ENCODE measurements at regions not wholly inside any gene's neighbourhood (a gene's known extent, or its start where the extent isn't known, plus 50 kb on each side); places are given as distances from the start of the nearest gene placed in this dataset.
A peak's percentile ranks its signal among the peaks of the same experiment; 100 is the strongest.
"Not testable (repeated sequence)": the region's sequence is repeated elsewhere in the genome, so short reads cannot be mapped to it uniquely, and the experiment has no call there.

GRCh38 chr13:82096256-82096655 is 1755.3 kb upstream of the SPRY2 start:
- no peak for DNase-seq

GRCh38 chr13:82092312-82092711 is 1751.4 kb upstream of the SPRY2 start:
- DNase-seq, result no peak

GRCh38 chr13:82088781-82089180 is 1747.9 kb upstream of the SPRY2 start:
- DNase-seq, result no peak

GRCh38 chr13:82076496-82076895 is 1735.6 kb upstream of the SPRY2 start:
- DNase-seq, result no peak

- DNase-seq, result no peak
These were observed 1729.5 kb upstream of the SPRY2 start for GRCh38 chr13:82070416-82070815.

GRCh38 chr13:82062772-82063171 is 1721.8 kb upstream of the SPRY2 start:
- DNase-seq, result no peak

GRCh38 chr13:82058364-82058763 is 1717.4 kb upstream of the SPRY2 start:
- no peak for DNase-seq

GRCh38 chr13:82045316-82045715 is 1704.4 kb upstream of the SPRY2 start:
- DNase-seq, result not testable (repeated sequence)

GRCh38 chr13:82036602-82037001 is 1695.7 kb upstream of the SPRY2 start:
- peak; percentile 39 for DNase-seq

GRCh38 chr13:82011355-82011754 is 1670.4 kb upstream of the SPRY2 start:
- no peak for DNase-seq

- no peak for DNase-seq
These were observed 1669.9 kb upstream of the SPRY2 start for GRCh38 chr13:82010780-82011179.

- no peak for DNase-seq
These were observed 1661.8 kb upstream of the SPRY2 start for GRCh38 chr13:82002710-82003109.

- no peak for DNase-seq
These were observed 1654.4 kb upstream of the SPRY2 start for GRCh38 chr13:81995316-81995715.

GRCh38 chr13:81990652-81991051 is 1649.7 kb upstream of the SPRY2 start:
- no peak for DNase-seq

- DNase-seq, result peak; percentile 35
These were observed 1647.6 kb upstream of the SPRY2 start for GRCh38 chr13:81988567-81988966.

- DNase-seq, result peak; percentile 22
These were observed 1646.9 kb upstream of the SPRY2 start for GRCh38 chr13:81987677-81988357.

GRCh38 chr13:81987159-81987558 is 1646.2 kb upstream of the SPRY2 start:
- DNase-seq, result no peak

GRCh38 chr13:81986308-81986707 is 1645.4 kb upstream of the SPRY2 start:
- DNase-seq, result no peak

- DNase-seq, result no peak
These were observed 1616.2 kb upstream of the SPRY2 start for GRCh38 chr13:81957121-81957520.

GRCh38 chr13:81929988-81930387 is 1589.1 kb upstream of the SPRY2 start:
- peak; percentile 18 for DNase-seq

GRCh38 chr13:81927347-81927746 is 1586.4 kb upstream of the SPRY2 start:
- DNase-seq, result no peak

GRCh38 chr13:81917810-81918209 is 1576.9 kb upstream of the SPRY2 start:
- DNase-seq, result no peak

GRCh38 chr13:81916461-81916860 is 1575.5 kb upstream of the SPRY2 start:
- DNase-seq, result no peak

GRCh38 chr13:81907787-81908372 is 1567.0 kb upstream of the SPRY2 start:
- no peak for DNase-seq

- DNase-seq, result no peak
These were observed 1547.9 kb upstream of the SPRY2 start for GRCh38 chr13:81888855-81889254.

Data from NCI-H1105 treated with DMSO at 0.1 percent for 48 hours (cell line).